GM18858 (cell line): ENCODE measurements at regions not wholly inside any gene's neighbourhood (a gene's known extent, or its start where the extent isn't known, plus 50 kb on each side); places are given as distances from the start of the nearest gene placed in this dataset.
"Not testable (repeated sequence)": the region's sequence is repeated elsewhere in the genome, so short reads cannot be mapped to it uniquely, and the experiment has no call there.

Experiments used
- ATAC-seq: cut with Tn5 transposase; IDR thresholded peaks from one replicate; pipeline ENCODE4 v1.9.1; 2021; ENCODE audit not compliant: unreplicated experiment

DNA sequence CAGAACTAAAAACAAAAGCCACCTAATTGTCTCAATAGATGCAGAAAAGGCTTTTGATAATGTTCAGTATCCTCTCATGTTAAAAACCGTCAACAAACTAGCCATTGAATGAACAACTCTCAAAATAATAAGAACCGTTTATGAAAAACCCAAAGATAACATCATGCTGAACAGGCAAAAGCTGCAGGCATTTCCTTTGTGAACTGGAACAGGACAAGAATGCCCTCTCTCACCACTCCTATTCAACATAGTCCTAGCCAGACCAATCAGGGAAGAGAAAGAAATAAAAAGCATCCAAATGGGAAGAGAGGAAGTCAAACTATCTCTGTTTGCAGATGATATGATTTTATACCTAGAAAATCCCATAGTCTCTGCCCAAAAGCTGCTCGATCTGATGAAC, 179.6 kb upstream of the EDNRB start:
- no peak for ATAC-seq

DNA sequence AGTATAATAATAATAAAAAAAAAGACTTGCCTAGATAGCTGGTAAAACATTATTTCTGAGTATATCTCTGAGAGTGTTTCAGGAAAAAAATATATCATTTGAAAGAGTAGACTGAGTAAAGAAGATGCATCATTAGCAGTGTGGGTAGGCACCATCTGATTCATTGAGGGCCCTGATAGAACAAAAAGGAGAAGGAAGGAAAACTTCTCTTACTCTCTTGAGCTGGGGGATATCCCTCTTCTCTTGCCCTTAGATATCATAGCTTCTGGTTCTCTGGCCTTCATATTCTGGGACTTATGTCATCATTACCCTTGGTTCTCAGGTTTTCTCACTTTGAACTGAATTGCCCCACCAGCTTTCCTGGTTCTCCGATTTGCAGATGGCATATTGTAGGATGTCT, 177.6 kb upstream of the EDNRB start:
- ATAC-seq, result no peak

DNA sequence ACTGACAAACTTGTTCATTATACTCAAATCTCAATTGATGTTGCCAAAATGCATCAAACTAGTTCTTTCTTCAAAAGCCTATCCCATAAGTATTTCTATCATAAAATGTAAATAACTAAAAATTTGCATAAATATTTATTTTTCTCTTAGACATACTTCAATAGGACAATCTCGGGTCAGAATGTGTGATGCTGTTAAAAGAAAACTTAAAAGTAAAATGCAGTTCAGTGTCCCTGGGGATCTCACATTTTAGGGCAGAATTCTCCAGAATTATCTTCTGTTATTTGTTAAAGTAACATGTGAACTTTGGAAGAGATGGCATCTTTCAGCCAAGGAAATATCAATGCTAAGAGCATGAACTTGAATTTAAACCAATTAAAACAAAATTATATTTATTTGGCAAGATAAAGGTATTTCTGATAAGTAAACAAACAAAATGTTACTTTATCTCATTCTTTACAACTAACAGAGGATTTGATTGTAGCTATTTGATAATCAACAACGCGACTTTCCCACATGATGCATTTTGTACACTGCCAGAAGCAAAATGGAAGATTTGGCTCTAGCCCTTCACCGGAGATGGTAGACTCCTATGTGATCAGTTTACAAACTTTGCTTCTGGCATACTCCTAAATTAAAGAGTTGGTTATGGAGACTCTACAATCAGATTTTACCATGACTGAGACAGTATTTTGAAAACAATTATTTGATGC, 169.5 kb upstream of the EDNRB start:
- ATAC-seq, result no peak

DNA sequence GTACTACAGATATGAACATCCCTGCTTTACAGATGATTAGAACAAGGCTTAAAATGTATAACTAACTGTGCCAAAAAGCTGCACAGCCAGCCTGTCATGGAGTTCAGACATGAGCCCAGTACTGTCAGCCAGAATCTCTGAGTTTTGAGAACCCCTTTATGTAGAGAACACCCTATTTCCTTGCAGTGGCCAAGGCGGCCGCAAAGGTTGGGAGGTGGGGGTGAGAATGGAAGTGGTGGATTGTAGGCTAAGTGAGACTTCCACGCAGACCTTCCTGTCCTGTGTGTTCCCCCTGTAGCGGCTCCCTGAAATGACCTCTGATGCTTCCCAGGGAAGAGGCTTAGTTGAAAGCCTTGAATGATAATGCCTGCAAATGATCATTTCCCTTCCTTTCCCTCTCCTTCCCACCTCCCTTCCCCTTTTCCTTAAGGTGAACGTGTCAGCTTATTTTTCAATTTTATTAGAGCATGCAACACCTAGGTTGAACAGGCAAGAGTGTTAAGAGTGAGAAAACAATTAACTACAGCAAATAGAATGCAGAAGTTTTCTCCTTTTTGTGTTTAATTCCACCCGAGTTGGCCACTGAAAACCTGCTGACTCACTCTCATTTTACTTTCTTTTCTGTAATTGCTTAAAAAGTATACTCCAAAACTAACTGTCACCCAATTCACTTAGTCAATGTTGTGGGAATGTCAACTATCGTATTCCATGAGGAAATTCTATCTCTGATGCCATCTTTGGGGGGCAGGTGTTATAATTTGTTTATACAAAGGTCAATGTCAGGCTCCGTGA, 167.0 kb upstream of the EDNRB start:
- no peak for ATAC-seq

DNA sequence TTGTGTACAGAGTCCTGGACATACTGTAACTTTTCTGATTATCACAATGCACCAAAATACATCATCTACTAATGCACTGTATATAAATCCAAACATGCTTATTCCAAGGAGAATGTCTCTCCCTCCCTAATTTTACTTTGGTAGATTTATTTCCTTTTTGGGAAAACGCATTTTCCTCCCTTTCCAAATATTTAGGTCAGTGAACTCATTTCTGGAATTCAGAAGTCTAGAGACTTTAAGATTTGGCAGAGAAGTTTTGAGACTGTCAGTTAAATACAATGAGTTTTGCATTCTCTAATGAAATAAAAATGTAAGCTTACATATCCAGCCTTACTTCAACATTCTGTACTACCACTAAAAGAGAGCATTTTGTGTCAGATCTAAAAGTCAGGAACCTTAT, 165.8 kb upstream of the EDNRB start:
- no peak for ATAC-seq

DNA sequence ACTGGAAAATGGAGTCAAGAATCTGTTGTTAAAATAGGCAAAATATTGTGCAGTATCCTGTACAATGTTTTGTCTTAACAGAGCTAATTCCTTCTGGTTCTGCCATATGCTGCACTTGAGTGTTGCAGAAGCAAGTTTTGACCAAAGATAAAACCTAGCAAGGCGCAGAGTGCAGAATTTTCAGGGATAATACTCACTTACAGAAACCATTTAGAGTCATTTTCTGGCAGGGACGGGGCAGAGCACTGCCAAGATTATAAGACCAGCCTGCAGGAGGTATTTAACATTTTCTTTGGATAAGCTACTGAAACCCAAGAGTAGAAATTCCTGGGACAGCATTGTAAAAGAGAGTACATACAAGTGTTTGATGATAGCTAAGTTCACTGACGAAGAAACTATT, 159.5 kb upstream of the EDNRB start:
- ATAC-seq, result no peak

DNA sequence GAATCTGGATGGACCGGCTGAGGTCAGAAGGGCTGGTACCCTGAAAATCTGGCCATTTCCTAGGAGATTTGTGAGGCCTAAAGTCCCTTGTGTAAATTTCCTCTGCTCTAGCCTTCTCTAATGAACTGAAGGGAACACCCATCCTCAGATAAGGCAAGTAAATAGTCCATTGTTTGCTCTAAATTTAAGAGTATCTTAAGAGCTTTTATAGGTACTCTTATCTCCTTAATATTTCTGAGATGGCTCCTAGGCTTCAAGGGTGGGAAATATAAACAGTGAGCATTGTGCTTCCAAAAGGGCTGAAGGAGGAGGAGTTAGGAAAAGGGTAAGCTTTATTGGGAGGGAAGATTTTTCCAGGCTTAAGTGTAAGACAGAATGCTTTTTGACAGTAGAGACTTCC, 148.7 kb upstream of the EDNRB start:
- ATAC-seq, result no peak

DNA sequence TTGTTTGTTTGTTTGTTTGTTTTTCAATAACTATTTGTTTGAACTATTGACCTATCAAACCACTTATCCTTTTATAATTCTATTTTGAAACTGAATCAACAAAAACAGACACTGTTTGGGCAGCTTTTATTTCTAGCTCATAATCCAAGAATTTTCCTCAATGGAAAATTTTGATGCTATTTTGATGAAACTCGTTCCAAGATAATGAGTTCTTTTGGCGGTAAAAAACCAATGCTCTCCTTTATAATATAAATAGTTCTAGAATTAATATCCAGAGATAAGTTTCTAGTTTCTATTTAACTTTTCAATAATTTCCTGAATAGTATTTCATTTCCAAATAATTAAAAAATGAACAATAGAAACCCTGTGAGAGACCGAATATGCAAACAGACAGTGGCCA, 146.5 kb upstream of the EDNRB start:
- no peak for ATAC-seq

DNA sequence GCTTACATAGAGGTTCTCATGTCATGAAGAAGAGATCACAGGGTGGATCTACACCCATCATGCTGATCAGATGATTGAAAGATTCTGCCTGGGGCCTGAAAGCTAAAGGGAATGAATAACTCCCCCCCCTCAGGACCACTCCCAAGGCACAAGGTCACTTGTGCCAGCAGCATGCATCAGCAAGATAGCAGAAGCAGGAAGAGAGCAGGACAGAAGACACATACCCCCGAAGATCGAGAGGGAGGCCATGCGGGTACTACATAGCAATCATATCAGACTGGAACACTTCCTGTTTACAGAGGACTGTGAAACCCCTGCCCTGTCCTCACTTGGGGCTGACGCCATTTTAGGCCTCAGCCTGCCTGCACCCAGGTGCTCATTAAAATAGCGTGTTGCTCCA, 143.2 kb upstream of the EDNRB start:
- no peak for ATAC-seq

DNA sequence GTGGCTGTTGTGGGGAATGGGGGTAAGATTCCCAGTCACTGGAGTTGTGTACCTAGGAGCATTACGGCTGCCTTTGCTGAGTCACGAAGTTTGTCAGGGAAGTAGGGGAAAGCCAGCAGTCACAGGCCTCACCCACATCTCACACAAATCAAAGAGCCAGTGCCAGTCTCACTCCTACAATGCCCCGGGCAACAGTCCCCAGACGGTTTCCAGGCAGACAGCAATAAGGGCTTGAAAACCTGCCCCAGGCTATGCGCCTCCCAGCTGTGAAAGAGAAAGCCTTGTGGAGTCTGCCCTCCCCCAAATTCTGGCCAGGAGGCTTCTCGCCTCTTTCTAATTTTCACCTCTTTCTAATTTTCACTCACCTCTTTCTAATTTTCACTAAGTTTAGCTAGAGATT, 142.3 kb upstream of the EDNRB start:
- ATAC-seq, result no peak

DNA sequence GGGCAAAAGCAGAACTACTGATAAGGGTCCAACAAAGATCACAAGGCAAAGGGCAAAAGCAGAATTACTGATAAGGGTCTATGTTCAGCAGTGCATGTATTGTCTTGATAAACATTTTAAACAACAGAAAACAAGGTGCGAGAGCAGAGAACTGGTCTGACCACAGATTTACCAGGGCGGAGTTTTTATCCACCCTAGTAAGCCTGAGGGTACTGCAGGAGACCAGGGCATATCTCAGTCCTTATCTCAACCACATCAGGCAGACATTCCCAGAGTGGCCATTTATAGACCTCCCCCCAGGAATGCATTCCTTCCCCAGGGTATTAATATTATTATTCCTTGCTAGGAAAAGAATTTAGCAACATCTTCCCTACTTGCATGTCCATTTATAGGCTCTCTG, 138.2 kb upstream of the EDNRB start:
- ATAC-seq, result not testable (repeated sequence)

DNA sequence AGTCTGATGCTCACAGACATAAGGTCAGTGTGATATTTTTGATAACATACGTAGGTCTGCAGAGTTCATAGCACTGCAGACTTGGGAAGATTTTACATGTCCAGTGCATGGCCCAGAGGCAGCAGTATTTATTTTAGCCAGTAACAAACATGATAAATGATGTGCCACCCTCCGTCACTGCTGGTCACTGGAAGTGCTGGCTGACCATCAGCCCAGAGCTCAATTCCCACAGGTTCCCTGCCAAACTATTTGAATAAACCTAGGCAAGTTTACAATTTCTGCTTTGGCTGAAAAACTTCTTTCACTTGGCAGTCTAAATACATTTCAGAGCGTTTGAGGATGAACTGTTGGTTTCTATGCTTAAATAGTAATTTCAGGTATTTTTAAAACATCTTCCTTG, 135.5 kb upstream of the EDNRB start:
- no peak for ATAC-seq

DNA sequence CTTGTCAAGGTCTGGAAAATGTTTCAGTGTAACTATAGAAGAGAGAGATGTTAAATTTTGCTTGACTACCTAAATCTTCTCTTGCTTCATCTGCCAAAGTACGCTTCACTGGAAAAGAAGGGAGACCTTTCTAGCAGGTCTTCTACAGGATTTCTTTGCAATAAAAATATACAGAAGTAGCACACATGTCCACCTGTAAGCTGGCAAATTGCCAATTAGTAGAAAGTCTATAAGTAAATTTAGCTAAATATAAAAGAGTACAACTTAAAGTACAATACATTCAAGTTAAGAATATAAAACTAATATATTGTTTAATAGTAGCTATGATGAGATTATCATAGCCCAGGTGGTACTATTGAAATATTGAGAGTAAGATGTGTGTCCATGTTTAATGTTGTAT, 128.5 kb upstream of the EDNRB start:
- ATAC-seq, result no peak

DNA sequence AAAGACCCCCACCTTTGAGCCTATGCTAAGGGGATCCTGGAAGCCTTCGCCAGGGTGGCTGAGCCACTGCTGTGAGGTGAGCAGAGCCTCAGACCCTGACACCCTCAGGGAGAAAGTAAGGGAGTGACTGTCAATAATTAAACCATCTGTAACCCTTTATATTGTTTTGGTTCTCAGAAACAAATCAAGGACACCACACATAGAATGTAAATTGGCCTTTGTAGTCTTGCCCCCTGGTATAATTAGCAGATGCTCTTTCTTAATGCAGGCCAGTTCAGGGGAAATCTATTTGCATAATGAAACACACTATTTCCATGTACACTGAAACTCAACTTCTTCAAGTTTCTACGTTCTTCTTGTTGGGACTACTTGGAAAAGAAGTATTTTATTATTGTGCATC, 127.7 kb upstream of the EDNRB start:
- ATAC-seq, result peak; percentile 62

DNA sequence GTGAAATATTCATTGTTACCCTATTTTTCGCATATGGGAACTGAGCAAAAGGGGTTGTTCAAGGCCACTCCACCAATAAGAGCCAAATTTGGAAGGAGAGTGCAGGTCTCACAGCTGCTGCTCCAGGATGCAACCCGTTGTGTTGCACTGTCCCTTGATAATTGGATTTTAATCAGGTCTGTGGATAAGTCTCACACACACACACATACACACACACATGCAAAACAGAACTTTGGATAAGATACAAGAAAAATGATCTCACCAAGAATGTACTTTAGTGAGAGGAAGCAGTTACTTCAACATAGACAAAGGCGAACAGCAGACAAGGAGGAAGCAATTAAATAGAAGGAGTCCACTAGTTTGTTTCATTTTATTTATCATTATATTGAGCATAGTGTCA, 127.3 kb upstream of the EDNRB start:
- ATAC-seq, result peak; percentile 15

DNA sequence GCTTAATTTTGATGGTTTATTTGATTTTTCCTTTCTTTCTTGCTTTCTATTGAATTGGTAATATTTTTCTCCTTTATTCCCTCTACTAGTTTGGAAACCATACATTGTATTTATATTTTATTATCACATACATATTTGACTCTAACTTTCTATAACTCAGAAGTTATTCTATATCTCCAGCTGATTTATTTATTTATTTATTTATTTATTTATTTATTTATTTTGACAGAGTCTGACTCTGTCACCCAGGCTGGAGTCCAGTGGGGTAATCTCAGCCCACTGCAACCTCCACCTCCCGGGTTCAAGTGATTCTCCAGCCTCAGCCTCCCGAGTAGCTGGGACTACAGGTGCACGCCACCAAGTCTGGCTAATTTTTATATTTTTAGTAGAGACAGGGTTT, 122.7 kb upstream of the EDNRB start:
- not testable (repeated sequence) for ATAC-seq

DNA sequence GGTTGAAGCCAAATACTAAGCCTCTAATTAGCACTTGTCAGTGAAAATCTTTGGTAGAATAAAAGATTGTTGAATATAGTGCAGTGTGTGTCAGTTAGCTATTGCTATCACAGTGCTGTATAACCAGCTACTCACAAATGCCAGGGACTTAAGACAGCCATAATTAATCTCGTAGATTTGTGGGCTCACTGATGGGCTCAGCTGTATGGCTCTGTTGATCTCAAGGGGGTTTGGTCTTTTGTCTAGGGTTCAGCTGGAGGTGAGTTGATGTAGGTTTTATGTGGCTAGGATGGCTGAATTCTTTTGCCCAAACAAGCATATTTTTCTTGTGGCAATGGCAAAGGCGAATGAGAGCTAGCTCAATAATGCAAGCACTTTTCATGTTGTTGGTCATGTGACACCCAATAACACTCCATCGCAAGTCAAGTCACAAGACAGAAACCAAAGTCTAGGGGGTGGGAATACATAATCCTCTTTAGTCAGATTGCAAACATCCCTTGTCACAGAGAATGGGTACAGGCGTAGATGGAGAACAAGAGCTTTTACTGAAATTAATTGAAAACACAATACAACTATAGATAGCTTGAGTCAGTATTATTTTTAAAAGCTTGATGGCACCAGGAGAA, 121.7 kb upstream of the EDNRB start:
- ATAC-seq, result no peak

DNA sequence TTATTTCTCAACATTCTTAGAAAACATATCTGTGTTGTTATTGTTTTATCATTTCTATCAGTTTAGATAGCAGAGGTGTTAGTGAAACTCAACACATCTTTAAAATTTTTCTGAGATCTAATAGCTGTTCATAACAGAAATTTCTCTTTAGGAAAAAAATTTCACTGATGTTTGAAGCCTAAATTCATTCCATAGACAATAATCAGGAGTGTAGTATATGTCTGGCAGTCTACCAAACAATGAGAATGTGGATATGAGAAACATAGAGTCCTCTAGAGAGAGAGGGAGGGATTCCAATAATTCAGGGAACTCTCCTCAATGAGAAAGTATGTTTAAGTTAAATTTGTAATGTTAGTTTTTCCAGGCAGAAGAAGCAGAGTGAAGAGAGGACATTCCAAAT, 118.2 kb upstream of the EDNRB start:
- ATAC-seq, result no peak

DNA sequence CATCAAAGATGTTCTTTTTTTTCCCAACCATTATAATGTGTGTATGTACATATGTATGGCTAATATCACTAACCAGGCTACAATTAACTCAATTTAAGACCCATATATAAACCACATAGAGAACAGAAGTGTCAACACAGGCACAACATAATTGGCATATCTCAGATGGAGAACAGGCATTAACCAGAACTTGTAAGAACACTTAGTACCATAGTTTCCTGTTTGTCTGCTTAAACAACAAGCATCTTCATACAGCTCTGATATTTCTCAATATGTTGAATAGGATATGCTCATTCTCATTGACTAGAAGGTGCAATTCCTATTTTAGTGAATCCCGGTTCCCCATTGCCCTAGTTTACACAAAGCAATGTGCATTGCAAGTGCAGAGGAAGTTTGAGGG, 116.9 kb upstream of the EDNRB start:
- ATAC-seq, result no peak

DNA sequence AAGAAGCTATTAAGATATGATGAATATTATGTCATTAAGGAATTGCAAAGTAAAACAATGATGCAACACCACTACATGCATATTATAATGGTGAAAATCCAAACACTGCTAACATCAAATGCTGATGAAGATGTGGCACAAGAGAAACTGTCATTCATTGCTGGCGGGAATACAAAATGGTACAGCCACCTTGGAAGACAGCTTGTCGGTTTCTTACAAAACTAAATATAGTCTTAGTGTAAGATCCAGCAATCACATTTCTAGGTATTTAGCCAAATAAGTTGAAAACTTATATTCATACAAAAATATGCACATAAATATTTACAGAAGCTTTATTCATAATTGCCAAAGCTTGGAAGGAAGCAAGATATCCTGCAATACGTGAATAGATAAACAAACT, 114.9 kb upstream of the EDNRB start:
- no peak for ATAC-seq

DNA sequence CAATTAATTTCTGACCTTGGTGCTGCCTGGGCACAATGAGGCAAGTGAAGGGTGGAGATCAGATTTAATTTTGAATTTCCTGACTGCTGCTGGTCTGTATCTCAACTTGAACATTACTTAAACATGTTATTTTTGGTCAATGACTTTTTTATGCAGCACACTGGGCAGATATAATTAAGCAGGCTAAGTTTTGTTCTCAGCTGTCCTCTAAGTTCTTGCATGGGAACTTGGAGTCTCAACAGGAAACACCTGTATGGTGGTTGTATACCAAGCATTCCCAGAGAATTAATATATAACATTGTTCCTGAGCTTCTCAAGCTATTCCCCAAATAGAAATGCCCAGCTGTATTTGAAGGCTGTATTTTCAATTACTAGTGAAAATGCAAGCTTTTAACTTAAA, 113.5 kb upstream of the EDNRB start:
- no peak for ATAC-seq

DNA sequence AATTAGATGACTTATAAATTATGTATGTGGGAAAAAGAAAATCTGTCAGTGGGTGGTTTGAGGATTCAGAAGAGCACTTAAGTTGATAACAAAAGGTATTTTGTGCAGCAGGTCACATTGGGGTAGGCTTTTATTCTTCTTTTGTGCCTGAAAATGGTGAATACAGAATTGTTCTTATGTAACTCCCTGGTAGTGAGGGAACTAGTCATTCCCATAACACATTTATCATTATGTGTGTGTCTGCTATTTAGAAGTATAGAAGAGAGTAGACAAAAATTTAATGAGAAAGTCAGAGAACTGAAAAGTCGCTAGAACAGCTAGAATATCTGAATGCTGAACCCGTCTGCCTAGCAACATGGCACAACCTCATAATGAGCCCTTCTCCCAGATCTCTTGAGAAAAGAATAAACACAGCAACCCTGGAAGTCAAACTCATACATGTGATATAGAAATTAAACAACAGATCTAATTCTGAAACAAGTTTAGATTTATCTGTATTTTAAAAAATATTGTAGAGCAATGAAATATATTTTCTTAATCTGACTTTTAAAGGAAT, 111.8 kb upstream of the EDNRB start:
- no peak for ATAC-seq
